RWPE2 (cell line): ENCODE measurements at regions not wholly inside any gene's neighbourhood (a gene's known extent, or its start where the extent isn't known, plus 50 kb on each side); places are given as distances from the start of the nearest gene placed in this dataset.

Source experiments
- ATAC-seq: fragments of 200-7000 bp; cut with Tn5 transposase; 3 replicates; pipeline ENCODE4 v1.9.1; 2021; ENCODE audit warnings: low read depth
- DNase-seq: peaks from one replicate; pipeline ENCODE4 v3.0.0-alpha.2; 2020; ENCODE audit warnings: low spot score
- H3K27ac ChIP-seq: fragments of 450-650 bp; 2 replicates; pipeline ENCODE4 v1.5.1; 2017; ENCODE audit warnings: mild to moderate bottlenecking; ENCODE audit not compliant: poor library complexity, severe bottlenecking
- H3K27me3 ChIP-seq: fragments of 250-450 bp; sonication (Bioruptor Pico); 2 replicates; pipeline ENCODE4 v1.5.1; 2021; ENCODE audit warnings: mild to moderate bottlenecking, moderate library complexity; ENCODE audit not compliant: insufficient read depth, poor library complexity, severe bottlenecking
- H3K36me3 ChIP-seq: fragments of 250-450 bp; sonication (Bioruptor Pico); 2 replicates; pipeline ENCODE4 v1.5.1; 2020; ENCODE audit warnings: low read depth, mild to moderate bottlenecking, moderate library complexity
- H3K4me1 ChIP-seq: fragments of 250-450 bp; sonication (Bioruptor Pico); 2 replicates; pipeline ENCODE4 v1.5.1; 2021; ENCODE audit warnings: mild to moderate bottlenecking, moderate library complexity; ENCODE audit not compliant: insufficient read depth, poor library complexity, severe bottlenecking
- H3K4me3 ChIP-seq: fragments of 250-450 bp; sonication (Bioruptor Pico); 2 replicates; pipeline ENCODE4 v1.5.1; 2021; ENCODE audit warnings: mild to moderate bottlenecking, moderate library complexity; ENCODE audit not compliant: severe bottlenecking
- H3K9me3 ChIP-seq: fragments of 250-450 bp; sonication (Bioruptor Pico); 2 replicates; pipeline ENCODE4 v1.5.1; 2021; ENCODE audit warnings: mild to moderate bottlenecking, moderate library complexity; ENCODE audit not compliant: severe bottlenecking
- CTCF ChIP-seq: fragments of 450-650 bp; IDR thresholded peaks from one replicate; pipeline ENCODE4 v1.5.1; 2017; ENCODE audit warnings: mild to moderate bottlenecking, moderate library complexity; ENCODE audit not compliant: poor library complexity, severe bottlenecking

- Histone ChIP-seq H3K27ac (no peak overlapping the region), H3K4me3 (no peak overlapping the region), H3K27me3 (no peaks in the 10 kb centered on the region), H3K4me1 (no peaks in the 10 kb centered on the region), H3K36me3 (no peaks in the 10 kb centered on the region), H3K9me3 (no peaks in the 10 kb centered on the region)
- TF ChIP-seq CTCF = no peak
- ATAC-seq (no peak), DNase-seq (no peak)
Measured at GRCh38 chr12:115680967-115681366, 596.5 kb downstream of the MED13L start.

- H3K4me3 ChIP-seq = no peak overlapping the region
- ATAC-seq (no peak), DNase-seq (no peak)
- no peak for TF ChIP-seq CTCF
- H3K4me1 ChIP-seq = no peaks in the 10 kb centered on the region
- H3K36me3 ChIP-seq = no peaks in the 10 kb centered on the region
- no peak overlapping the region for H3K27ac ChIP-seq
- H3K27me3 ChIP-seq = no peaks in the 10 kb centered on the region
- no peaks in the 10 kb centered on the region for H3K9me3 ChIP-seq
Measured at GRCh38 chr12:115672506-115673080, 604.9 kb downstream of the MED13L start.

GRCh38 chr12:115672086-115672485 lies 605.4 kb downstream of the MED13L start:
- no peaks in the 10 kb centered on the region for H3K4me1 ChIP-seq

GRCh38 chr12:115670869-115671268 lies 606.6 kb downstream of the MED13L start:
- no peak for TF ChIP-seq CTCF
- Histone ChIP-seq H3K27ac (no peak overlapping the region), H3K9me3 (no peaks in the 10 kb centered on the region), H3K27me3 (no peaks in the 10 kb centered on the region), H3K4me1 (no peaks in the 10 kb centered on the region), H3K4me3 (no peak overlapping the region), H3K36me3 (no peaks in the 10 kb centered on the region)
- DNase-seq (no peak), ATAC-seq (no peak)

More at GRCh38 chr12:115672086-115672485, 605.4 kb downstream of the MED13L start:
- Histone ChIP-seq H3K27me3 (no peaks in the 10 kb centered on the region), H3K36me3 (no peaks in the 10 kb centered on the region), H3K4me3 (no peak overlapping the region), H3K27ac (no peak overlapping the region), H3K9me3 (no peaks in the 10 kb centered on the region)
- no peak for ATAC-seq
- no peak for DNase-seq
- no peak for TF ChIP-seq CTCF

- no peaks in the 10 kb centered on the region for H3K27me3 ChIP-seq
- H3K4me3 ChIP-seq = no peak overlapping the region
- ATAC-seq (no peak), DNase-seq (no peak)
- H3K36me3 ChIP-seq = no peaks in the 10 kb centered on the region
- TF ChIP-seq CTCF = no peak
- no peaks in the 10 kb centered on the region for H3K9me3 ChIP-seq
- H3K27ac ChIP-seq = no peak overlapping the region
- H3K4me1 ChIP-seq = no peaks in the 10 kb centered on the region
Measured at GRCh38 chr12:115667116-115667515, 610.4 kb downstream of the MED13L start.
